GM18520 (cell line): ENCODE measurements at regions not wholly inside any gene's neighbourhood (a gene's known extent, or its start where the extent isn't known, plus 50 kb on each side); places are given as distances from the start of the nearest gene placed in this dataset.

Experiments
- ATAC-seq: cut with Tn5 transposase; IDR thresholded peaks from one replicate; pipeline ENCODE4 v1.9.1; 2021; ENCODE audit not compliant: unreplicated experiment

DNA sequence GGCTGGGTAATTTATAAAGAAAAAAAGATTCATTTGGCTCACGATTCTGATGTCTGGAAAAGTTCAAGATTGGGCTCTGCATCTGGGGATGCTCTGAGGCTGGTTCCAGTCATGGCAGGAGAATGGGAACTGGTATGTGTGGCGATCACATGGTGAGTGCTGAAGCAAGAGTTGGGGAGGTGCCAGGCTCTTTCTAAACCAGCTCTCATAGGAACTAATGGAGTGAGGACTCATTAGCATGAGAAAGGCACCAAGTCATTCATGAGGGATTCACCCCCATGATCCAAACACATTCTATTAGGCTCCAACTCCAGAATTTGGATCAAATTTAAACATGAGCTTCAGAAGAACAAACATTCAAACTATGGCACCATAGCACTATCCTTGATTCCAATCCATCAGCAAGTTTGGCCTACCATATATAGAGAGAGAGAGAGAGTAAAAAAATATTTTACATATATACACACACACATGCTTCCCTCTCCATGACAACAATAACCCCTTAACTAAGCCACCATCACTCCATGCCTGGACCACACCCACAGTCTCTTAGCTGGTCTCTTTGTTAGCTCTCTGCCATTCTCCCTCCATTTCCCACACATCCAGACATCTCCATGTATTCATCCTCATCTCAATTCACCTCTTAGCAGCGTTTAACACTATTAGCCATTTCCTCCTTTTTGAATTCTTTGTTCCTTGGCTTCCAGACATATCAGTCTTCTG is 57.9 kb downstream of the NPY start:
- no peak for ATAC-seq

DNA sequence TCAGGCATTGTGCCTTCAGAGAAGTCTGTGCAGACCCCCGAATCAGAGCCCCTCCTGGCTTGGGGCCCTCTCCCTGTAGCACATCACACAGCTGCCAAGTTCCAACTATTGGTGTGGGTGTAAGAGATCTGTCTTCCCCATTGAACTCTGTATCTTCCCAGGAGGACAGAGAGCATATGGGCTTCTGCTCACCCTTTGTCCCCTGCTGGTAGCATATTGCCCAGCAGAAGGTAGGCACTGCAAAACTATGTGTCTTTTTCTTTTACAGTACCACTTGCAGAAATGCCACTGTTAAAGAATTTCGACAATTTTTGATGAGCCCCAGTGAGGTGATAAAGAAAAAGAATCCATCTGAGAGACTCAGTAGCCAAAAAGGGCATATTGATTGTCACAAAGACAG is 59.6 kb downstream of the NPY start:
- no peak for ATAC-seq

DNA sequence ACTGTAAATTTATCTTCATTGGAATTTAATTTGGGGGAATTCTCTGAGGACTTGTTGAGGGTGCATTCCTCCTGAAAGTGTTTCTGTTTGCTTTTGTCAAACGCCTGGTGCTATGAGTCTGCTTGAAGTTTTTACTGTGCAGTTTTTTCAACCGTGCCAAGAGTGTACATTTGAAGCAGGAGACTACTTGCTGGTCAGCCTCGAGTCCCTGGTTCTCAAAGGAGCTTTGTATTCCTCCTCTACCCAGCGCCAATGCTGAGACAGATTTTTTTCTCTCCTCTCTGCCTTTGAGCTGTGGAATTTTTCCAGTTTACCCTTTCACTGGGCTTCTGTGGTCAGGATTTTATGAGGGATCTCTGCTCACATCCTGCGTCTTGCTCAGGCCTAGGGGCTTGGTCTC is 62.1 kb downstream of the NPY start:
- no peak for ATAC-seq

DNA sequence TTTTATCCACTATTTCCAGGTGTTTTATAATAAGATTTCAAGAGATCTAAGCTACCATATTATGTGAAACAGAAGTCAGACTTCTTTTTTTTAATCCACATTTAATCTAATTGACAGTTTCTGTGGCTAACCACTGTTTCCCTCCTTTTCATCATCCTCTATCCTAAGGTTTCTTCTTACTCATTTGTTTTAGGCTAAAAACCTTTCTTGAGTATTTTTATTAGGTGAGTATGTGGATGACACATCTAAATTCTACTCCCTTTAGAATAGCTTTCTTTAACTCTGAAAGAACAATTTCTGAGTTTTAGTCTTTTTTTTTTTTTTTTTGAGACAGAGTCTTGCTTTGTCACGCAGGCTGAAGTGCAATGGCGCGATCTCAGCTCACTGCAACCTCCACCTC is 62.7 kb downstream of the NPY start:
- no peak for ATAC-seq

DNA sequence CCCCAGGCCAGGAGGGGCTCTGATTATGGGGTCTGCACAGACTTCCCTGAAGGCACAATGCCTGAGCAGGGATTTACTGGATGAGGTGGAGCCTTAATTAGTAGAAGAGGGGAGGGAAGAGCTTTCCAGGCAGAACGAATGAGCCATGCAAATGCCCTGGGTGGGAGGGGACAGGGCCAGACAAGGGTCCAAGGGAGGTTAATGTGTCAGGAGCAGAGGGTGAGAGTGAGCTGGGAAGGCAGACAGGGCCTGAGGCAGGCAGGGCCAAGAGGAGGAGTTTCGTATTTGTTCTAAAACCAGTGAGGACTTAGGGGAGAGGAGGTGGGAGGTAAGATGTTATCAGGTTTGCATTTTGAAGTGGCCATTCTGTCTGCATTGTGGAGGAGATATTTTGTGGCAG is 65.3 kb downstream of the NPY start:
- no peak for ATAC-seq

DNA sequence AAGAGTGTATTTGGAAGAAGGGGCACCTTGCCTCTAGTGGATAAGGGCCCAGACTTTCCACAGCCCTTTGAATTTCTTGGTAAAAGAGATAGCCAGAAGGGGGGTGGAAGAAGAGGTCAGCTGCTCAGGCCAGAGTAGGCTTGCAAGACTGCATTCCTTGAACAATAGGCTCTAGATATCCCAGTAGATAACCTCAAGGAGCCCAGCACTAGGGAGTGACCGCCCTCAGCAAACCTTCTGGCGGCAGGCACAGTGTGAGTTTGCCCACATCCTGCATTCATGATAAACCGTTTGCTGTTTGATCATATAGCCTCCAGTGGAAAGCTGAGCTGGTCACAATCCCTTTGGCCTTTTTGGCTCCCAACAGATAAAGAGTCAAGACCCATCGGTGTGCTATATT is 70.5 kb downstream of the NPY start:
- no peak for ATAC-seq

DNA sequence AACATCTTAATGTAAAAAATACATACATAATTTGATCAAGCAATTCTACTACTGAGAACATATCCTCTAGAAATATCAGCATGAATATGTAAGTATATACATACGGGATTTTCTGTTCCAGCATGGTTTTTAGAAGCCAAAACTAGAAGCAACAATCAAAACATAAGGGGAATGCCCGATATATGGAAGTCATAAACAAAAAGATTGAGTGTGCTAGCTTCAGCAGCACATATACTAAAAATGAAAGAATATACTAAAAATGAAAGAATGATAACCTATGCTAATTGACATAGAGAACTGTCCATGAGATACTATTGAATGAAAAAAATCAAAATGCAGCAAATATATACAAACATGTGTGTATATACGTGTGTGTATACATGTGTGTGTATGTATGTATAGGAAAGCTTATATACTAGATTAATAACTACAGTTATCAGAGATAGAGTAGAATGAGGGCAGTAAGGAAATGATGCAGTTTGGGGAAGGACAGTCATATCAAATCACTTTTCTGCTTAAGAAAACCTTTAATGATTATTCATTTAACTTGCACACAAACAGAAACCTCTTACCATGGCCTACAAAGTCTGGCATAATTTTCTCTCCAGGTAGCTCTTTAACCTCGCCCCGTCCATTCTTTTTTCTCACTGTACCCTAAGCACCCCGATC is 72.9 kb downstream of the NPY start:
- no peak for ATAC-seq

DNA sequence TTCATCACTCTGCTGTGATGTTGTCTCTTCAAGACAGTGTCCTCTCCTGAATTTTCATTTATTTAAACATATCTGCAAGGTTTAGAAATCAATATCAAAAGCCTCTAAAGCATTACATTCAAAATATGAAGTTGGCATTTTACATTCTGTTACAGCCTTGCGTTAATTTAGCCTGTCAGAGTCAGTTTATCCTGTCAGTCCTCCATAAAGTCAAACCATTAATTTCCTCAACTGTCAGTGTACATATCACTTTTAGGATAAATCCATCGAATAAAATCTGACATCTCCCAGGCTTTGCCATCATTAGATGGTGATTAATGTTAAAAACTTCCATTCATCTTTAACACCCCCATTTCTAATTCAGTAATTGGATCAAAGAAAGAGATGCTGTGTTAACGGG is 77.0 kb downstream of the NPY start:
- ATAC-seq: no peak

DNA sequence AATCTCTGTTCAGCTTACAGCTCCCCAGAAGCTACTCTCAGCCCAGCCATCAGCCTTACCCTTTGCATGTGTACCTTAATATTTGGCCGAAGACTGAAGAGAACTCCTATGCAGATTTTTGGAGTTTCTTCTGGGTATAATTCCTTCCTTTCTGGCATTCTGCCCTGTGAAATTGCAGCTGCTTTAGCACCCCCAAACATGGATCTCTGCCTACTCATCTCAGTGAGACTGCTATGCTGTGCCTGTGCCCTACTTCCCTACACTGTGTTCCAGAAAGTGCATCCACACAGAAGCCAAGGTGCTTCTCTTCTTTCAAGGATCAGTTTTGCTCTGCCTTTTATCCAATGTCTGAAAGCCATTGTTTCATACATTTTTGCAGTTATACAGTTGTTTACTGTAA is 81.6 kb downstream of the NPY start:
- no peak for ATAC-seq

DNA sequence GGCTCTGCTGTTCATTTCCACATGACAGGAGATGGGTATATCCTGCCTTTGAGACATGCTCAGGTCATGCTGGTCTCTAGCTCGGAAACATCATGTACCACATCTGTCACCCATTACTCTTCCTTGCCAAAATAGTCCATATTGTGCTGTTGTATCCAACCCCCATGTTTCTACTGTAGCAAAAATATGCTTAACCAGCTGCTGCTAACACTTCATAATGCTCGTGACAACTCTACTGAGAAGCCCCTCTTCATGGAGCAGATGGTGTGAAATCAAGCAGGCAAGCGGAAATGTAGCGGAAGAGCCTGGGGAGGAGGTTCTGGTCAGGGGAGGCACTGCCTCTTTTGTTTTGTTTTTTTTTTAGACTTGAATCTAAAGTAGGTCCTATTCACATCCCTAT is 82.9 kb downstream of the NPY start:
- no peak for ATAC-seq

DNA sequence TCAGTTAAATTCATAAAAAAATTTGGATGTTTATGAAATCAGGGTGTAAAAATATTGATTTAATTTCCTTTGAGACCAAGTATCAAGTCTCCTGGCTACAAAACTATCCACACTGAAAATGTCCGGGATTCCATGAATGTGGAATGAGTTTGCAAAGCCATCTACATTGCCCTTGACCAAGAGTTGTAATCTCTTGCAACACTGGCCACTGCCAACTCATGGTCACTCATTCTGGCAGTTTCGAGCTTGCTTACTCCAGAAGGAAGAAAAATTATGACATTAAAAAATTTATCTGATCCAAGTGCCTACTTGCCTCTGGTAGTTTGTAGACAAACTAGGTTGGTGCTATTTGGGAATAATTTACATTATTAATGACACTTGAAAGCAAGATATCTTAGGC is 84.2 kb downstream of the NPY start:
- no peak for ATAC-seq

DNA sequence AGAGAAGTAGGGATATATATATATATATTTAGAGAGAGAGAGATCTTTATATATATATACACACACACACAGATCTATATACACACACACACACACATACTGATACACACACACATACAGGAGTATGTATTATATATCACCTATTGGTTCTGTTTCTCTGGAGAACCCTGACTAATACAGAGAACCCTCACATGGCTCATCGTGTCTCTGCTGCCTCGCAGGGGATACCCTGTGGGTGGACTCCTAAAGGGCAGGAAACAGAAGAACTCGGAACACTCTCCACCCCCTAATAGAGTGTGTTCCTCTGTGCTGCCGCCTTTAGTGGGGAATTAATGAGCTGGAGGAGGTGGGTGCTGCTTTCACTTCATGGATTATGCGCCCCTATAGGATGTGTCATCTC is 86.6 kb downstream of the NPY start:
- ATAC-seq: no peak

DNA sequence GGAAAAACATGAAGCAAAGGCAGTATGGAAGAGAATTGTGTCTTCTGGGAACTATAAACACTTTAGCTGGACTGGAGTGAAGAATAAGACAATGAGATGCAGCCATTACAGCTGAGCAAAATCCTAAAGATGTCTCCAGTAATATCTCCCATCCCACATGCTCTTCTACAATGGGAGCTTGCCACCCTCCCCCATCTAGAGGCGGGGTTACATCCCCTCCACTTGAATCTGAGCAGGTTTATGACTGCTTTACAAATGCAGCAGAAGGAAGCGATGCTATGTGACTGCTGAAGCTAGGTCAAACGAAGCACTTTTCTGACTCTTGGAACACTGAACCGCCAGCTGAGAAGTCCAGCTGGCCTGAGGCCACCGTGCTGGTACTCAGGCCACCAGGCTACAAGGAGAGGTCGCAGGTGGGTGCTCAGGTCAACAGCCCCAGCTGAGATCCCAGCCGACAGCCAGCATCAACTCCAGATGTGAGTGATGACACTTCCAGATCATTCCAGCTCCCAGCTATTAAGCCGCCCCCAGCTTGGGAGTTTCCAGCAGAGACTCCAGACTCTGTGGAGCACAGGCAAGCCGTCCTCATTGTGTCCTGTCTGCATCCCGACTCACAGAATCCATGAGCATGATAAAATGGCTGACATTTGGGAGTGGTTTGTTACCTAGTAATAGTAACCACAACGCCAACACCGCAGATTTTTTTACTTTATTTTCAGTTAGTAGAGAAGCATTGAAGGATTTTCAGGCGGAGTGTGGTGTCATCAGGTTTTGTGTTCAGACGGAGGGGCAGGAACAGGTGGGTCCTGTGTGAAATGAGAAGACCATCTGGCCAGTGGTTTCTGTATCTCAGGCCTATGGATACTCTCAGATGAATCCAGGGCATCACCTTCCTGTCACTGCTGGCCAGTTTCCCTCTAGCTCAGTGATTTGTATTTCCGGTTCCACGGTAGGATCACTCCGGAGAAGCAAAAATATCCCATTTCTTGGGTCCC is 89.3 kb downstream of the NPY start:
- no peak for ATAC-seq

DNA sequence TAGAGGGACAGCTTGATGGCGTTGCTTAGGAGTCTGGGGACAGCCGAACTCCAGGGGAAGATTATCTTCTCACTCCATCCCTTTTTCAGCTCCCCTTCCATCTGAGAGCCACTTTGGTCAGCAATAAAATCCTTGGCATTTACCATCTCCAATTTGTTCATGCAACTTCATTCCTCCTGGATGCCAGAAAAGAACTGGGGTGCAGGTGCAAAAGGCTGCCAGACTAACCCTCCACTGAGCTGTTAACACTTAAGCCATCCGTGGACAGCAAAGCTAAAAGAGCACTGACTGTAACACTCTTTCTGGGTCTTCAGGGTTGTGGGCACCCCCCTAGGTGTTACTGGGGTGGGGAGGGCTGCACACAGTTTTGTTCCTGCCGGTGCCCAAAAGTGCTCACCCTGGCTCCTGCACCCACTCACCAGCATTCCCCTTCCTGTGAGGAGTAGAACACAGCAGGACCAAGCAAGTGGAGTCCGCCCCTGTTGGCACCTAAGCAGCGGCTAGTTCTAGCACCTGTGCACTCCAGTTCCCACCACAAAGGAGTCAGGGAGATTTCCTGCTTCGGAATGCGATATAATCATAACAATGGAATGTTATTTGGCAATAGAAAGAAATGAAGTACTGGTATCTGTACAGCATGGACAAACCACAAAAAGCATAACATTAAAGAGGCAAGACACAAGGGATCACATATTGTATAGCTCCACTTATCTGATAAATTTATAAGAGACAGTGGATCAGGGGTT is 95.1 kb downstream of the NPY start:
- no peak for ATAC-seq

DNA sequence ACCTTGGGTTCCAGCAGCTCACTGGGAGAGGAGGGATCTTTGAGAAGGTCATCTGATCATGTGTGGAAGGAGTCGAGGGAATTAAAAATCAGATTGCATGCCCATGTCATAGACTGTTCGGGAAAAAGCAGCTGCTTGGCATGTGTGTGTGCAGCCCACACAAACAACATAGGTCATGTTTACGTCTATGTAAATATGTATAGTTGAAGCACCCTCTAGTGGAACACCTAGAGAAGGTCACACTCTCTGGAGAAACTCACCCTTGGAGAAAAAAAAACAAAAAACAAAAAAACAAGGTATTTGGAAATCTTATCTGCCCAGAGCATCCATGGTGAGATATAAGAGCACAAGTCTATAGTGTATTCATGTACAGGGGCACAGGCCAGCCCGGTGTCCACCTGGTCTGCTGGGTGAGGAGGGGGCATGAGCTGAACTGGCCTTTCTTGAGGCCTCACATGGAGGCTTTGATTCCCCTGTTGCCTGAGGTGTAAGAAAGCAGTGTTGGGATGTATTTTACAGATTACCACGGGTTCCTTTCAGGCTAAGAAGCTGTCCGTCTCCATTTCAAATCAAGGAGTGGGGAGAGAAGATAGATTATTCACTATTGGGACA is 98.0 kb downstream of the NPY start:
- ATAC-seq: no peak

DNA sequence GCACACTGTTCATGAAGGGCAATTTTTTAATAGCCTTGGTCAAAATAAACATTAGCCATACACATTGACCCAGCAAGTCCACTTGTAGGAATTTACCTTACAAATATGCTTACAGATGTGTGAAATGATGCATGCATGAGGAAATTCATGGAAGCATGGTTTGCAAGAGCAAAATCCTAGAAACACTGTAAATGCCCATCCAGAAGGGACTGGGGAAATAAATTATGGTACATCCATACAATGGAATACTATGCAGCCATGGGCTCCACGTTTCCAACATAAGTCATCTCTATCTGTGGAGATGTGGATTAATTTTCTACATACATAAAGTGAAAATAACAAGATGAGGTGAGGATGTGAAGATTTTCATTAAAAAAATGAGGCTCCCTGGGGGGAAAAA is 99.1 kb downstream of the NPY start:
- no peak for ATAC-seq

DNA sequence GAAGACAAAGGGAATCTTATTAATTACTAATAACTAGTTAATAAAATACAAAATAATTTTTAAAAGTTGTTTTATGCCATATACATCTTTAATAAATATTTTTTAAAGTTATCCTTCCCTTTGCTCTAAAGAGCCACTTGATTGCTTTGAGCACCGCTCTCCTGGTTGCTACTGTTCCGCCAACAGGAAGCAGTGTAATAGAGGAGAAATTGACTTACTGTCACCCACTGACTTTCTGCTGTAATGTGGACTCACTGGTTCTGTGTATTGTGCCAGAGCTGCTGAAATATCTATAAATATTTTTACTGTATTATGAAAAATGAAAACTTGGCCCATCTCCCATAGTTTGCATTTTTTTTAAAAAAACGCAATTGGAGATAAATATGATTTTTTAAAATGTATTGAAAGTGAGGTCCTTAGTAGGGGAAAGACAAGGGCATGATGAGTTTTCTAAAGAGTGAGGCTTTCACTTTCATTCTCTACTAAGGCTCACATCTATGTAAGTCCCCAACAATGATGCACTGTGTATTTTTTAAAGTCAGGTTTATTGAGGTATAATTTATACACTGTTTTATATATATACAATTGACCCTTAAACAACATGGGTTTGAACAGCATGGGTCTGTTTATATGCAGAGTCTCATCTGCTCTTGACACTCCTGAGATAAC is 100.5 kb downstream of the NPY start:
- ATAC-seq: no peak

DNA sequence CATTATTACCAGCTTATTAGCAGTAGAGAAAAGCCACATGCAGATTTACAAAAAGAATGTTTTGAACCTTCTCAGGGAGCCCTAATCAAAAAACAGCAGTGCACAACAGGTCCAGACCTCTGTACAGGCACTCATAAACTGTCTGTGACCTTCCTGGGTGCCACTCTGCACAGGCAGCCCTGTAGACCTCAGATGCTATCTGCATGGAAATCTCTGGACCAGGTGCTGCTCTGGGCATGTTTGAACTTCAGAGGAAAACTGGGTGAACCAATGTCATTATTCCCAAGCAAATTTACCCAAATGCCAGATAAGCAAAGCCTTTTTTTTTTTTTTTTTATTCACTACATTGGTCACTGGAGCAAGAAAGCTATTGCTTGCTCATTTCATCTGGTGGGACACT is 104.2 kb downstream of the NPY start:
- ATAC-seq: no peak

DNA sequence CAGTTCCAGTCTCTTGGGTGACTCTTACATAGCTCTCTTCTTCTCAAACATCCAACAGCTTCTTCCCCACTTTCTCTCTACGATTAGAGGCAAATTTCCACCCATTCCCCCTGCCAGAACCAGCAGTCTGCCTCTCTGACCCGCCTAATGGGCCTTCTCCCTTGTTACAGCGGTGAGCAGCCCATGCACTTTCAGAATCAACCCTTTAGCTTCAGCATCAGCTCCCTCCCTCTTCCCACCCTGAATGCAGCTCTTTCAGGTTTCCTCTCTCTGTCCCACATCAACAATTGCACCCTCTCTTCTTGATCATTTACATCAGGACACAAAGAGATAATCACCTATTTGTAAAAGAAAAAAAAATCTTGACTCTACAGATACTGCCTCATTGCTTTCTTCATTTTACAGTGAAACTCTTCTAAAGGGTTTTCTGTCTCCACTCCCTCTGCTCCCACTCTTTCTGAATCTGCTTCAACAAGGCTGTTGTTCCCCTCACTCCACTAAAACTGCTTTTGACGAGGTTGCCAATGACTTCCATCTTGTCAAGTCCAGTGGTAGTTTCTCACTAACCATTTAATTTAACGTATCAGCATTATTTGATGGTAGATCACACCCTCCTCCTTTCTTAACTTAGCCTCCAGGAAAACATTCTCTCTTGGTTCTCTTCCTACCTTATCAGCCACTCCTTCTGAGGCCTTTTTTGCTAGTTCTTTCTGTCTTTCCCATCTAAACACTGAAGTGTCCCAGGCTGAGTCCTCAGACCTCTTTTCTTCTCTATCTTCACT is 106.6 kb downstream of the NPY start:
- ATAC-seq: no peak
